Body of pancreas (tissue), 4 donors: ENCODE measurements at regions not wholly inside any gene's neighbourhood (a gene's known extent, or its start where the extent isn't known, plus 50 kb on each side); places are given as distances from the start of the nearest gene placed in this dataset.

ENCODE experiments used
- ATAC-seq: fragments of 150-250 bp; one replicate; pipeline ENCODE4 v1.9.1; 2016
- DNase-seq, 4 donors: peaks; one replicate each; pipeline ENCODE4 v3.0.0-alpha.2; 2019
- H3K27ac ChIP-seq, 4 donors: fragments of 200-600 bp; sonication (generic); 1 replicate in 3 of 4; 2 replicates in 1 of 4; pipeline versions ENCODE4 v1.5.1 to v1.6.1; 2016 to 2019; ENCODE audit warnings: mild to moderate bottlenecking in 1 of 4, mixed read lengths in 1 of 4, moderate library complexity in 1 of 4
- H3K27me3 ChIP-seq, 2 donors: fragments of 200-600 bp; sonication (generic); one replicate each; pipeline ENCODE4 v1.6.0; 2016; ENCODE audit warnings: mild to moderate bottlenecking in 1 of 2
- H3K36me3 ChIP-seq, 2 donors: fragments of 200-600 bp; sonication (generic); replicated peaks in 1 of 2; 2 replicates each; pipeline ENCODE4 v1.5.1; 2016; ENCODE audit warnings: low read depth in 2 of 2; ENCODE audit not compliant: insufficient read depth in 1 of 2
- H3K4me1 ChIP-seq: fragments of 200-600 bp; sonication (generic); one replicate; pipeline ENCODE4 v1.6.0; 2016
- H3K4me3 ChIP-seq, 2 donors: fragments of 200-600 bp; sonication (generic); 1 replicate in 1 of 2; 2 replicates in 1 of 2; pipeline ENCODE4 v1.5.1; 2016 to 2019
- H3K9me3 ChIP-seq, 3 donors: fragments of 200-600 bp; sonication (generic); 1 replicate in 2 of 3; 2 replicates in 1 of 3; pipeline ENCODE4 v1.5.1; 2016
- POLR2A ChIP-seq, 3 donors: fragments of 450-650 bp; IDR thresholded peaks; one replicate each; pipeline ENCODE4 v1.6.1; 2016; ENCODE audit warnings: antibody characterized with exemption in 3 of 3, mild to moderate bottlenecking in 2 of 3
- WGBS, 2 donors: methylation state at CpG; one replicate each; pipeline ENCODE4 v1.1.5; 2017; 5-methylcytosine and 5-hydroxymethylcytosine counted together
- intact Hi-C: fragments of 100-400 bp; cut with DNase I; formaldehyde crosslinking; loops from one replicate; pipeline ENCODE4 v1.15.1; 2023
- TF ChIP-seq, protein P1 (sequence below), 7 experiments: fragments of 450-650 bp in 4 of 7; fragments of 200-600 bp in 3 of 7; sonication (generic) in 3 of 7; IDR thresholded peaks; one replicate each; pipeline ENCODE4 v1.5.1; 2016 to 2019; ENCODE audit warnings: antibody characterized with exemption in 7 of 7

DNA sequence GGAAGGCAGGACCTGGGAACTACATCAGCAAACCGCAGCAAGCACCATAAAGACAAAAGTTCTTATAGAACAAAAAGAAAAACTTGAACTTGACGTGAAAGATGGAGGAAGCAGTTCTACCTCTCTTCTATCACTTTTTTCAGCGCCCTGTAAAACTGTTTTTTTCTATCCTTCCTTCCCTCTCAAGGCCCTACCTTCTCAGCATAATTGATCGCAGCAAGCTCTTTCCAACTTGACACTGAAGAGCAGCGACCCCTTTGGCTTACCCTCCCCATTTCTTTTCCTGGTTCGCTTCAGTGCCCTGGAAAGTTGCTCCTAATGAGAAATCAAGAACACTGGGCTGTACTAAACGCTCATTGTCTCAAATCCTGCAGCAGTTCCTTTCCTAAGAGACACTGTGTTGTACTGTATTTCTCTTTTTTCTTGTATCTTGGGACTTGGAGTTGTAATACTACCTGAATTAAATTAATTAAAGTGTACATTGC, 150.6 kb upstream of the SLC4A4 start:
- peak overlapping the region in 3 of 4 donors; percentile 81 to 86 (median 81) for H3K27ac ChIP-seq
- intact Hi-C loops = no loop called here
- H3K9me3 ChIP-seq = no peaks in the 10 kb centered on the region
- TF ChIP-seq POLR2A (IDR thresholded peaks at IDR 0.05) = no peak
- TF ChIP-seq, protein P1, sequence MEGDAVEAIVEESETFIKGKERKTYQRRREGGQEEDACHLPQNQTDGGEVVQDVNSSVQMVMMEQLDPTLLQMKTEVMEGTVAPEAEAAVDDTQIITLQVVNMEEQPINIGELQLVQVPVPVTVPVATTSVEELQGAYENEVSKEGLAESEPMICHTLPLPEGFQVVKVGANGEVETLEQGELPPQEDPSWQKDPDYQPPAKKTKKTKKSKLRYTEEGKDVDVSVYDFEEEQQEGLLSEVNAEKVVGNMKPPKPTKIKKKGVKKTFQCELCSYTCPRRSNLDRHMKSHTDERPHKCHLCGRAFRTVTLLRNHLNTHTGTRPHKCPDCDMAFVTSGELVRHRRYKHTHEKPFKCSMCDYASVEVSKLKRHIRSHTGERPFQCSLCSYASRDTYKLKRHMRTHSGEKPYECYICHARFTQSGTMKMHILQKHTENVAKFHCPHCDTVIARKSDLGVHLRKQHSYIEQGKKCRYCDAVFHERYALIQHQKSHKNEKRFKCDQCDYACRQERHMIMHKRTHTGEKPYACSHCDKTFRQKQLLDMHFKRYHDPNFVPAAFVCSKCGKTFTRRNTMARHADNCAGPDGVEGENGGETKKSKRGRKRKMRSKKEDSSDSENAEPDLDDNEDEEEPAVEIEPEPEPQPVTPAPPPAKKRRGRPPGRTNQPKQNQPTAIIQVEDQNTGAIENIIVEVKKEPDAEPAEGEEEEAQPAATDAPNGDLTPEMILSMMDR (IDR thresholded peaks at IDR 0.05) = no peak
- ATAC-seq = no peak
- H3K4me1 ChIP-seq = peaks cover 13% of the 10 kb centered on the region
- 7% methylated on average over 7 of the region's 7 CpGs for WGBS, 2 donors
- H3K27me3 ChIP-seq = no peaks in the 10 kb centered on the region
- H3K4me3 ChIP-seq = peak overlapping the region; percentile 43 to 57
- no peaks in the 10 kb centered on the region for H3K36me3 ChIP-seq
- no peak for DNase-seq

DNA sequence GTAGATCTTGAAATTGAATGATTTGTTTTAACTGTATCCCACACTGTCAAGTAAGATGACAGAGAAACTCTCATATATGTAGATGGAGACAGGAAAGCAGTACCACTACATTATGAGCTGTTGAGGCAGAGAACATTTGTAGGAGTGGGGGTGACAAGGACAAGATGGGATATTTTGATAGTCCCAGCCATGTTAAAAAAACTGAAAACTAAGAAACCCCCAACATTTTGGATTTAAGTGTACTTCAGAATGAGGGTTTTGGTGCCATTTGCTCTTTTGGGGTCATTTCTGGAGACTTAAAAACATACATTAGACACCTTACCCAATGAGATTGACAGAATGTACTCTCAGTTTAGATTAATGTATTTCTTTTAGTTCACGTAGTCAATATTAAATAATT, 149.9 kb upstream of the SLC4A4 start:
- intact Hi-C loops = no loop called here
- Histone ChIP-seq H3K4me1 (peaks cover 13% of the 10 kb centered on the region), H3K9me3 (no peaks in the 10 kb centered on the region), H3K27me3 (no peaks in the 10 kb centered on the region), H3K36me3 (no peaks in the 10 kb centered on the region), H3K27ac (peak overlapping the region in 3 of 4 donors; percentile 81 to 86 (median 81)), H3K4me3 (peak overlapping the region in 1 of 2 donors; percentile 57)
- WGBS, 2 donors = 63 to 64% methylated on average over 1 of the region's 1 CpG
- TF ChIP-seq, protein P1 (IDR thresholded peaks at IDR 0.05) = no peak
- TF ChIP-seq POLR2A (IDR thresholded peaks at IDR 0.05) = no peak
- ATAC-seq (no peak), DNase-seq (no peak)

DNA sequence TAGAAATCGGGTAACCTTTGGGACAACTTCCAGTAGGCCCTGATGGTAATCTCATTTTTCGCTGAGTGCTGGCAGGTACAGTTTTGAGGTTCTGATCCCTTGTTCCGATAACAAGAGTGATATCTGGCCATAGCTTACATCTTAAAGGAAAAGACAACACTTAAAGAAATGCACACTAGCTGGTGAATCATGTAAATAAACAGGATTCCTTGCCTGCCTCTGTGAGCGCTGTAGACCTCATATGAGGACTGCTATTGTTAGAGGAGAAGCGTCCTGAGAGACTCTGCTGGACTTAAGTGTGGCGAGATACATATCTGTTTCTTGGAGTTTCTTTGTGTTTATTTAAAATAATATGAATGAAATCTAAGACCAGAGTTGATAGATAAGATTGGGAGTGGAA, 149.3 kb upstream of the SLC4A4 start:
- WGBS, 2 donors = 56 to 66% methylated on average over 6 of the region's 6 CpGs
- DNase-seq = no peak
- H3K9me3 ChIP-seq = no peaks in the 10 kb centered on the region
- H3K27me3 ChIP-seq = no peaks in the 10 kb centered on the region
- TF ChIP-seq POLR2A (IDR thresholded peaks at IDR 0.05) = no peak
- TF ChIP-seq, protein P1 (IDR thresholded peaks at IDR 0.05) = no peak
- H3K27ac ChIP-seq = peak overlapping the region in 3 of 4 donors; percentile 81 to 86 (median 81)
- peak overlapping the region in 1 of 2 donors; percentile 57 for H3K4me3 ChIP-seq
- peaks cover 13% of the 10 kb centered on the region for H3K4me1 ChIP-seq
- ATAC-seq = no peak
- intact Hi-C loops = no loop called here
- H3K36me3 ChIP-seq = no peaks in the 10 kb centered on the region

DNA sequence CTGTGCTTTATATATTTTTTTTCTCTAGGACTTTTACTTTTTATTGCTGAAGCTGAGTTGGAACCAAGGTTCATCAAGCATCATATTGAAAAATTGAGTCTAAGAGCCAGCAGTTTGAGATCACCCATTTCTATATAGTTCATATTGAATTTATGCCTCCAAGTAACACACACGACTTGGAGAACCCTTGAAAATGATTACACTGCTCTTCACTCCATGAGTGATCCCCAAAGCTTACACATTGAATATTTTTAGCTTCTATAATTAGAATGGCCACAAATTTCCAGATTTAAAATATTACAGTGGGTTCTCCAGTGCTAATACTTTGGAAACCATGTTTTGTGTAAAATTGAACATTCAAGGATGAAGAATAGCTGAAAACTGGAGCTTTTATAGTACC, 144.4 kb upstream of the SLC4A4 start:
- H3K36me3 ChIP-seq = no peaks in the 10 kb centered on the region
- ATAC-seq = no peak
- no peaks in the 10 kb centered on the region for H3K9me3 ChIP-seq
- peaks cover 7% of the 10 kb centered on the region for H3K4me1 ChIP-seq
- DNase-seq = no peak
- intact Hi-C loops = no loop called here
- WGBS, 2 donors = 57 to 65% methylated on average over 1 of the region's 1 CpG
- TF ChIP-seq, protein P1 (IDR thresholded peaks at IDR 0.05) = no peak
- no peak overlapping the region for H3K4me3 ChIP-seq
- no peak overlapping the region for H3K27ac ChIP-seq
- H3K27me3 ChIP-seq = no peaks in the 10 kb centered on the region

DNA sequence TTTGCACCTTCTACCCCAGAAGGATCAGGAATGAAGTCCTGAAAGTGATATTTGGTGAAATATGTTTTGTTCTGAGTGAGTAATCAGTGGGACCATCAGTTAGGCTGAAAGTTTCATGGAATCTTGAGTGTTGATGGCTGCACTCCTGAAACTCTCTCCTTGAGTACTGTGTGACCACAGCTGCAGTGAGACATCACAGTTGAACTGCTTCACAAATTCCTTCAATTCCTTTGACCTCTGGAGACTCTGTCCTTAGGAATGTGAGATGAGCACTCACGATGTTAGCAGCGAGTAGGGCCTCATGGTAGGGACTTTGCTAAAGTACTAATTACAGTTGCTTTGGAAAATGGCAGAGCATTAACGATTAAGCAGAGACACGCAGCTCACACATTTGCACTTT, 142.9 kb upstream of the SLC4A4 start:
- Histone ChIP-seq H3K27ac (peak overlapping the region in 1 of 4 donors; percentile 48), H3K9me3 (no peaks in the 10 kb centered on the region), H3K4me1 (peaks cover 17% of the 10 kb centered on the region), H3K27me3 (no peaks in the 10 kb centered on the region), H3K36me3 (no peaks in the 10 kb centered on the region), H3K4me3 (no peak overlapping the region)
- TF ChIP-seq, protein P1 (IDR thresholded peaks at IDR 0.05) = no peak
- TF ChIP-seq POLR2A (IDR thresholded peaks at IDR 0.05) = no peak
- 44 to 69% methylated on average over 4 of the region's 4 CpGs for WGBS, 2 donors
- DNase-seq = no peak
- intact Hi-C loops = no loop called here
- ATAC-seq = no peak
